Calu3 (cell line): ENCODE measurements at regions not wholly inside any gene's neighbourhood (a gene's known extent, or its start where the extent isn't known, plus 50 kb on each side); places are given as distances from the start of the nearest gene placed in this dataset.
"Not testable (repeated sequence)": the region's sequence is repeated elsewhere in the genome, so short reads cannot be mapped to it uniquely, and the experiment has no call there.

Source experiments
- BruUV-seq: library from RNA; stranded (reverse); fragments of 400-500 nt; replicated peaks from 2 replicates; lab custom pipeline; 2021; lab: Mats Ljungman, UMichigan
- CTCF ChIA-PET: fragments of 300-600 bp; sonication (Branson Sonifier 250); formaldehyde crosslinking; loops from one replicate; lab custom pipeline; 2022; ENCODE audit warnings: antibody characterized with exemption; lab: Charles Lee
- DNase-seq: peaks from one replicate; pipeline ENCODE4 v3.0.0; 2022
- H3K27ac Mint-ChIP-seq: one replicate; pipeline ENCODE4 v1.8.0; 2022; ENCODE audit warnings: mixed read lengths; ENCODE audit not compliant: unreplicated experiment
- H3K27me3 Mint-ChIP-seq: one replicate; pipeline ENCODE4 v1.8.0; 2022; ENCODE audit warnings: mixed read lengths; ENCODE audit not compliant: unreplicated experiment
- H3K36me3 Mint-ChIP-seq: one replicate; pipeline ENCODE4 v1.8.0; 2022; ENCODE audit warnings: mild to moderate bottlenecking, moderate library complexity, mixed read lengths; ENCODE audit not compliant: insufficient read depth, unreplicated experiment
- H3K4me1 Mint-ChIP-seq: one replicate; pipeline ENCODE4 v1.8.0; 2022; ENCODE audit warnings: mild to moderate bottlenecking, low read depth, mixed read lengths; ENCODE audit not compliant: unreplicated experiment
- H3K4me3 Mint-ChIP-seq: one replicate; pipeline ENCODE4 v1.8.0; 2022; ENCODE audit warnings: mild to moderate bottlenecking, low read depth, moderate library complexity, mixed read lengths; ENCODE audit not compliant: unreplicated experiment
- H3K9me3 Mint-ChIP-seq: one replicate; pipeline ENCODE4 v1.8.0; 2022; ENCODE audit warnings: low read depth, mixed read lengths; ENCODE audit not compliant: unreplicated experiment
- CTCF ChIP-seq: fragments of 200-600 bp; IDR thresholded peaks from one replicate; pipeline ENCODE4 v1.8.0; 2022; ENCODE audit warnings: antibody characterized with exemption; ENCODE audit not compliant: unreplicated experiment
- intact Hi-C: fragments of 100-400 bp; cut with micrococcal nuclease; formaldehyde crosslinking; loops from one replicate; pipeline ENCODE4 v1.10.0; 2022; ENCODE audit not compliant: unreplicated experiment

- Mint-ChIP-seq H3K27me3 (no peaks in the 10 kb centered on the region), H3K4me1 (no peaks in the 10 kb centered on the region), H3K27ac (no peak overlapping the region), H3K4me3 (no peak overlapping the region), H3K36me3 (no peaks in the 10 kb centered on the region), H3K9me3 (peaks cover 2% of the 10 kb centered on the region)
- TF ChIP-seq CTCF, result no peak
- BruUV-seq, result no TSS peak
- intact Hi-C loops, result no loop called here
- DNase-seq, result no peak
- CTCF ChIA-PET, result no interaction called here
These were observed 356.8 kb upstream of the PCDH10 start for GRCh38 chr4:132792310-132792709.

- CTCF ChIA-PET, result no interaction called here
- no peak for TF ChIP-seq CTCF
- no peak overlapping the region for H3K27ac Mint-ChIP-seq
- no peak overlapping the region for H3K4me3 Mint-ChIP-seq
- intact Hi-C loops, result no loop called here
- H3K27me3 Mint-ChIP-seq, result no peaks in the 10 kb centered on the region
- no peaks in the 10 kb centered on the region for H3K9me3 Mint-ChIP-seq
- no TSS peak for BruUV-seq
- H3K36me3 Mint-ChIP-seq, result no peaks in the 10 kb centered on the region
- no peak for DNase-seq
- no peaks in the 10 kb centered on the region for H3K4me1 Mint-ChIP-seq
These were observed 351.2 kb upstream of the PCDH10 start for GRCh38 chr4:132797856-132798255.

GRCh38 chr4:132809298-132810032 is 339.6 kb upstream of the PCDH10 start:
- H3K4me1 Mint-ChIP-seq, result no peaks in the 10 kb centered on the region
- no TSS peak for BruUV-seq

GRCh38 chr4:132813061-132813460 is 336.0 kb upstream of the PCDH10 start:
- H3K27ac Mint-ChIP-seq, H3K4me1 Mint-ChIP-seq, intact Hi-C loops, H3K9me3 Mint-ChIP-seq, H3K36me3 Mint-ChIP-seq, CTCF ChIA-PET, H3K27me3 Mint-ChIP-seq, DNase-seq, H3K4me3 Mint-ChIP-seq, BruUV-seq: not testable (repeated sequence)

More at GRCh38 chr4:132809298-132810032, 339.6 kb upstream of the PCDH10 start:
- Mint-ChIP-seq H3K4me3 (no peak overlapping the region), H3K9me3 (no peaks in the 10 kb centered on the region), H3K27me3 (no peaks in the 10 kb centered on the region), H3K36me3 (no peaks in the 10 kb centered on the region), H3K27ac (no peak overlapping the region)
- intact Hi-C loops, result no loop called here
- peak; percentile 14 for TF ChIP-seq CTCF
- CTCF ChIA-PET, result no interaction called here
- DNase-seq, result no peak

GRCh38 chr4:132818091-132818490 is 331.0 kb upstream of the PCDH10 start:
- CTCF ChIA-PET, result interaction anchor here (0.7 kb wide), 1 partner anchor 388 kb away, joined by 3 read pairs; no protein-coding TSS in a partner anchor
- intact Hi-C loops, result no loop called here
- DNase-seq, result no peak
- no TSS peak for BruUV-seq
- no peak for TF ChIP-seq CTCF
- H3K27me3 Mint-ChIP-seq, result no peaks in the 10 kb centered on the region
- H3K4me1 Mint-ChIP-seq, result no peaks in the 10 kb centered on the region
- H3K27ac Mint-ChIP-seq, result no peak overlapping the region
- H3K4me3 Mint-ChIP-seq, result no peak overlapping the region
- no peaks in the 10 kb centered on the region for H3K36me3 Mint-ChIP-seq
- H3K9me3 Mint-ChIP-seq, result peaks cover 5% of the 10 kb centered on the region
